ENCODE measurements at regions not wholly inside any gene's neighbourhood (a gene's known extent, or its start where the extent isn't known, plus 50 kb on each side); places are given as distances from the start of the nearest gene placed in this dataset.
A peak's percentile ranks its signal among the peaks of the same experiment; 100 is the strongest.

DNA sequence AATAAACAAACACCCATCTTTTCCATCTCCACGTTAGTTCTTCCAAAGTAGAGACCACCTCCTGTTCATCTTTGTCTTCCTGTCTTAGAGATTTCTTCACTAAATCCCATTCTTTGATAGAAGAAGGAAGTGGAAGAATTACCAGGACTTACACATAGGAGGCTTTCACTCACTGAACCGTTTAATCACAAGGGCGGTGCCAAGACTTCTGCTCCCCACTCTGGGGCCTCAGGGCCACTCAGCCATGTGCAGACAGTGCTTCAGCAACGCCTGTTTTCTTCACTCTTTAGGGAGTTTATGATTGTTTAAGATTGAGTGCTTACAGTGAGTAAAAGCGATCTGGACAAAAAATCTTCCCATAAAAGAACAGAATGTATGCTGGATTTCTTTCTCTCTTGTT, 63.9 kb upstream of the SORCS3 start:
- DNase-seq, result no peak

DNA sequence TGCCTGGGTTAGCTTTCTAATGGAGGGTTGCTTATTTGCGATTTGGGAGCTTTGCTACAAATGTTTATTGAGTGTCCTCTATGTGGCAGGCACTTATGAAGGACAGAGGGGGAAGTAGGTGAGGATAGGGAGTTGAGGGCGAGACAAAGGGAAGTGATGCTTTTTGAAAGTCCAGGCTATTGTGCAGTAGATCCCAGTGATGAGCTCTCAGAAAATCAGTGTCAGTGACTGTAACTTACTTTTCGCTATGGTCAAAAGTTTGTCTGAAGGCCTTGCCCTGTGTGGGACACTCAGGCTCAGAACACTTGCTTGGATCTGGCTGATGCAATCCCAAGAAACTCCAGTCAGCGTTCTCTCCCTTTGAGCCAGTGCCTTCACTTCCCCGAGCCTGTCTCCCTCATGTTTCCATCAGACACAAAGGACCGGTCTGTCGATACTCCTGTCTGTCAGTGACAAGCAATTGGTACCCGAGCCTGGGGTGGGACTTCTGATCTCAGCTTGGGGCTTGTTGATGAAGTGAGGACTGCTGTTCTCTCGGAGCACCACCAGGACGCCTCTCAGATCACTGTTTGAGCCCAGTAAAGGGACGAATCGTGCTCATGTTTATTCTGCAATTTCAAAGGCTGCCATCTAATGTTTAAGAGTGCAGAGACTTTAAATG, 63.1 kb upstream of the SORCS3 start:
- DNase-seq, result no peak

DNA sequence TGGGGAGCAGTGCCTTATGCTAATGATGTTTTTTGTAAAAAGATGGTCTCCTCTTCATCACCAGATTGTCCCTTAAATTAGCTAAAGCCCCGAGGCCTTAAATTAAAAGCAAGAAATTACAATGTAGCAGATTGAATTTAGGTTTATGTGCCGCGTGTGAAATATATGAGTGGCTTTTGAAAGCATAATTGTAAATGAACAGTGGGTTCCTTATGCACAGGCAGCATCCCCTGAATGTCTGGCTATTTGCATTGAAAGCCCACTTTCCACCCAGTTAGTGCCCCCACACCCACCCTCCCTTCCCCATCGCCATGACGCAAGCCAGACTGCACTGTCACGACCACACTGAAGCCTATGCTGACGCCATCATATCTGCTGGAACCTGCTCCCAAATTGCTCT, 62.4 kb upstream of the SORCS3 start:
- no peak for DNase-seq

DNA sequence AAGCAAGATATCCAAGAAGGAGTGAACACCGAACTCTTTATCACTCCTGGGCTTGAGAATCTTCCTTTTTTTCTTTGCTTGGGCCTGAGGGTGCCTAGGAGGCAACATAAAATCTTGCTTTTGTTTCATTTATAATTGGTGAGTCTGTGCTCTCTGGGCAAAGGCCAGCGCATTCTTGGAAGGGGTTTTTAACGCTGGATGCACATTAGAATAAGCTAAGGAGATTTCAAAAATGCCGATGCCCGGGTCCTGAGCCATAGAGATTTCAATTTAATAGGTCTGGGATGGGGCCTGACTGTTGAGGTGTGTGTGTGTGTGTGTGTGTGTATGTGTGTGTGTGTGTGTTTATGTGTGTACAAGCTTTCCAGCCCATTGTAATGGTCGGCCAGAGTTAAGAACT, 62.0 kb upstream of the SORCS3 start:
- DNase-seq, result no peak

DNA sequence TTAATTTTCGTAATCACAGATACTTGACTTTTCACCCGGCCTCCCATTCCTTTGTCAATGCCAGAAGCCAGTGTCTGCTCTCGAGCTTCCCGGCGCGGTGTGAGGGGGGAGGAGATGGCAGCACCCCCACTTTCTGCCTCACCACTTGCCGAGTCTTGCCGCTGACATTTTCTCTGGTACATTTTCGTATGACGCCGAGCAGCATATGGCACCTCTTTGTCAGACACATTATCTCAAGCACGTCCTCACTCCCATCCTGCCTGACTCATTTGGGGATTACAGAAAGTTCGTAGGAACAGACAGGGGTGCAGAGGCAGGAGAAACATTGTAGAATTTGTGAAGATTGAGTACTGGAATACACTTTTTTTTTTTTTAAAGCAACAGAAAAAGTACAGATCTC, 60.8 kb upstream of the SORCS3 start:
- DNase-seq, result no peak

DNA sequence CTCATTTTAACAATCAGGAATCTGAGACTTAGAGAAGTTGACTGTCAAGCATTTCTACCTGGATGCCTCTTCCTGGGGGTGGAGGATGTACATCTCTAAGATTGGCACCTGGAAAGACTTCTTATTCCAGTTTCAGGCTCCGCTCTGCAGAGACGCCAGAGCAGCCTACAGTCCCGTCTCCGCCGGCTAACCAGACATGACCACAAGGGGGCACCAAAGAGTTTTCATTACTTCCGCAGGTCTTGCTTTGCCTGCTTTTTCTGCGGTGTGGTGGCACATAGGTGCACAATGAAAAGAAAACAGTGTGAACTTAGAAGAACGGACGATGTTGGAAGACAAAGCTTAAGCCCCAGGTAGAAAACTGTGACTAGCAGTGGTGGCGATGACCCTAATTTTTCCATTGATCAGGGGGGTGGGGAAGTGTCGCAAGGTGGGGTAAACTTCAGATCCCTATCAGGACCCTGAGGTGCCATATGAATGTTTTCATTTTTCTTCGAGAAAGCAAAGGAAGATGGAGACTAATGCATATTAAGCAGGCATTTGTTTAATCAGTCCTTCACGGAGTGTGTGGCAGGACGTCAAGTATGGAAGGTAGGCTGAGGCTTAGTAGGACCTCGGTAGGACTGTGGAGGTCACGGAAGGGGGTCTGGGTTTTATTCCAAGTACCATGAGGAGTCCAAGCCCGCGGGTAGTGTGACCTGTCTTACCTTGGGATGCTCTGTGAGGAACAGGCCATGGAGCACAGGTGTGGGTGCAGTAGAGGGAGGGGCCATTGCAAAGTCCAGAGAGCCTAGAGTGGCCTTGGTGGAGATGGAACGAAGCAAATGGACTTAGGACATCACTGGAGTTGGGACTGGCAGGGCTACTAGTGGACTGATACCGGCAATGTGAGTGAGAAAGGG, 60.1 kb upstream of the SORCS3 start:
- DNase-seq, result peak; percentile 74

DNA sequence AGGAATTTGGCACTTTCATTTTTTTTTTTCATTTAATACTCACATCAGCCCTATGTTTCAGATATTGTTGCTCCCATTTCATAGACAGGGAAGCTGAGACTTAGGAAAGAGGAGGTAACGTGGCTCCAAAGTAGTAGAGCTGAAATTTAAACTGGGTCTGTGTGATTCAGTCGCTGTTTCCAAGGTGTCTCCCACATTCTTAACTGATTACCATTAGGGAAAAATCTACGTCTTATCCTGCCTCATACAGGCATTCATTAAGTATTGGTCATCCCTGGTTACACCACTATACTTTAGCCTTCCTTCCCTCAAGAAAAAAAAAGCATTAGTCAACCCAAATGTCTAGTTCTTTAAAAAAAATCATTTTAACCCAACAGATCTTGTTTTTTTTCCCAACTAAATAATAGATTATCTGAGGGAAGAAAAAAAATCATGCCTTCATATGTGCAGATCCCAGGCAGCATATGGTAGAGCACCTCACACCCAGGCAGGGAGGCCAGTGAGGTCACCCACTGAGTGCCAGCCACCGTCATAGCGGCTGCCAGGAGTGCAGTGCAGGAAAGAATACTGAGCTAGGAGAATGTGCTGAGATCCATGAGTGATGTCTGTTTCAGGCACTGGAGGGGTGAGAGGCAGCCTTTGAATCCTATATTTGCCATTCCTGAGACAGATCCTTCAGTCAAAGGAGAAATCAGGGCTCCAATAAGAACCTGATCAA, 59.0 kb upstream of the SORCS3 start:
- DNase-seq, result no peak

DNA sequence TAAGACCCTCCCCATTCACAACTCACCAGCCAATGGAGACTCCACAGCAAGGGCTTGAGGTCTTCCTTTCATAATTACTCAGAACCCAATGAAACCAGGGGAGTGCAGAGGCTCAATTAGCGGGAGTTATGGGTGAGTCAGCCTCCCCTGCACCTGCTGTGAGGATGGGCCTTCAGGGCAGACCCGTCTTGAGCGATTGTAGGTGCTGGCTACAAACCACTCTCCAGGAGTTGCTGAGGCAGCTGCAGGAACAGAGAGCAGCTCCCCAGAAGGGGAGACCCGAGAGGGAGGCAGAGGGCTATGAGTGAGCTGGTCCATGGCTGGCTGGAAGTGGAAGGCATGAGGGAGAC, 58.5 kb upstream of the SORCS3 start:
- DNase-seq, result no peak

DNA sequence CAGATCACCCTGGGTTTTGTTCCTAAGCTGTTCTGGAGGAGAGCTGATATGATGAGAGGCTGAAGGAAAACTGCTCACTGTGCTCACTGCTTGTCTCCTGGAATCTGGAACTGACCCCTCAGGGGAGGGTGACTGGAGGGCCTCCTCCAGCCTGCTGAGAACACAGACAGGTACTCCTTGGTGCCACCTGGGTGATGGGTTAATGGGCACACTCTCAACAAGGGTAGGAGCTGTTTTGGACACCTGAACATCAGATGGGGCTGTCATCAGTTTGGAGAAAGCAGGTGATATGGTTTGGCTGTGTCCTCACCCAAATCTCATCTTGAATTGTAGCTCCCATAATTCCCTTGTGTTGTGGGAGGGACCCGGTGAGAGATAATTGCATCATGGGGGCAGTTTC, 58.1 kb upstream of the SORCS3 start:
- no peak for DNase-seq

DNA sequence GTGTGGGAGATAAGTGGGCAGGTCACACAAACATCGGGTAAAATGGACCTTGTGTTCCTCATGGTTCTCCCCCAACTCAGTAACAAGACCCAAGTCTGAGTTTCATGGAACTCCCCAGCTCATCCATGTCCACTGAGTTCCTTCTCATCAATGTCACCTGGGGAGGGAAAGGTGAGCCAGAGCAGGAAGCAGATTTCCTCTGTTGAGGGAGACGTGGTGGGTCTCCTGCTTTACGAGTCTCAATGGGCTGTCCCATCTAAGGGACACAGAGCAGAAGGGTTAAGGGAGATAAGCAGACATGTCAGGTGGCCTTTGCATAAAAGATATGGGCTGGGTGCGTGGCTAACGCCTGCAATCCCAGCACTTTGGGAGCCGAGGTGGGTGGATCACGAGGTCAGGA, 56.5 kb upstream of the SORCS3 start:
- DNase-seq, result no peak

DNA sequence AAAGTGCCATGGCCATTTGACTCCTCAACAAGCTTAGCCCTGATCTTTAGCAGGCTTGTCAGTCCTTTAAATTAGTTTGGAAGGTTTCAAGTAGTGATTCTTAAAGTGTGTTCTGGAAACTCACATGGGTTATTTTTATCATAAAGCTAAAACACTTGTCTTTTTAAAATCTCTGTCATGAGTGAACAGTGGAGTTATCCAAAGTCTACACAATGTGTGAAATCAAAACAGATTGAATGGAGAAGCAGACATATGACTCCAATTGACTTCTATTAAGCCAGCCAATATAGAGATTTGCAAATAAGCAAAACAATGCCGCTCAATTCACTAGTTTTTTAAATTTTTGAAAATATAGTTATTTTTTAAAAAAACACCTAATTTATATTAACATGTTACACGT, 53.3 kb upstream of the SORCS3 start:
- DNase-seq, result no peak

DNA sequence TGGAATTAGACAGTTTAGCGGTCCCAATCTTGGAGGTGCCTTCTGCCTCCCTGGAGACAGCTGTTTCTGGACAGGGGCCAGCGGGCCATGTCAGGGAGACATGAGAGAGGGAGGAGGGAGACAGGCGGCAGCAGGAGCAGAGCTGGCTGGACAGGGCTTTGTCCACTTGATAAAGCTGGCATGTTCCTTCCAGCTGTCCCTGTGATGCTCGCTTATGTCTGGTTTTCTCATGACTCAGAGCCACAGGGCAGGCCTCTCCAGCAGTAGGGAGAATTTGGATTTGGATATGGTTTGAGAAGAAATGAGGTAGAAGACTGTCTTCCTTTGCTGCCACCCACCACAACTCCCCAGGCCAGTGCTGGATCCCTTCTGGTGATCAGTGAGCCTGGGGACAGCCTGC, 51.7 kb upstream of the SORCS3 start:
- DNase-seq, result no peak

DNA sequence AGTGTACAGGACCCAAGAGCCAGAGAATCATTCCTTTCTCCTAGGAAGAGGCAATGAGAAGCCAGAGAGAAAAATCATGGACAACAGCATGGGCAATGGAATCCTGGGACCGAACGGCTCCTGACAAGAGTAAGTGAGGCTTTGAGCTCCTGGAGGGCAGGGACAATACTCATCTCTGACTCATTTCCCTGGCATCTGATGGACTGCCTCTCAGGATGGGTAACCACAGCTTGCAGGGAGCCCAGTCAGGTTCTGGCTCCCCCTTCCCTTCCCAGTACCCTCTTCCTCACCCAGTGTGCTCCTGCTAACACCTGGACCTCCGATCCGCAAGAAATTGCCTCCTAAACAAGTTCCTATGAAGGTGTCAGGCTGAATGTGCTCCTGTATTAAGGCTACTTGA, 51.2 kb upstream of the SORCS3 start:
- no peak for DNase-seq
